GM13977 (cell line): ENCODE measurements at regions not wholly inside any gene's neighbourhood (a gene's known extent, or its start where the extent isn't known, plus 50 kb on each side); places are given as distances from the start of the nearest gene placed in this dataset.

Experiments
- DNase-seq: peaks from one replicate; pipeline ENCODE4 v3.0.0; 2012; ENCODE audit warnings: low spot score
- in situ Hi-C: fragments of 300-500 bp; cut with MboI; formaldehyde crosslinking; loops from one replicate; pipeline ENCODE4 v1.12.0; 2022; ENCODE audit warnings: low sequenced_read_pairs, low pct_unique_long_range_greater_than_20kb, mixed read lengths, inconsistent platforms; ENCODE audit not compliant: unreplicated experiment
- TF ChIP-seq, protein P1 (sequence below): IDR thresholded peaks from 2 replicates; pipeline ENCODE4 v1.5.1; 2012; ENCODE audit warnings: mild to moderate bottlenecking, control low read depth; ENCODE audit not compliant: insufficient read depth; ENCODE audit errors: extremely low read depth, missing control alignments

DNA sequence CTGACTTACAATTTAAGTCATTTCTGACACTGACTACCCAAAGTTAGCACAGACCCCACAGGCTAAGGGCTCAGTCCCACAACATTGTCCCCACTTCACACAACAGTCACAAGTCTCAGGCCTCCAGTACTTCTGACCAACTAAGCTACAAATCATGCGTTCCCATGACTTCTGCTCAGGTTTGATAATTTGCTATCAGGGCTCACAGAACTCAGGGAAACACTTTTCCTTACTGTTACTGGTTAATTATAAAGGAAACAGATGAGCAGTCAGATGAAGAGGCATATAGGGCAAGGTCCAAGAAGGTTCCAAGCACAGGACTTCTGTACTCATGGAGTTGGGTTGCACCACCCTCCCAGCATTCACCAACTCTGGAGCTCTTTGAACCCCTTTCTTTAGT lies 151.2 kb upstream of the TNR start:
- TF ChIP-seq, protein P1, sequence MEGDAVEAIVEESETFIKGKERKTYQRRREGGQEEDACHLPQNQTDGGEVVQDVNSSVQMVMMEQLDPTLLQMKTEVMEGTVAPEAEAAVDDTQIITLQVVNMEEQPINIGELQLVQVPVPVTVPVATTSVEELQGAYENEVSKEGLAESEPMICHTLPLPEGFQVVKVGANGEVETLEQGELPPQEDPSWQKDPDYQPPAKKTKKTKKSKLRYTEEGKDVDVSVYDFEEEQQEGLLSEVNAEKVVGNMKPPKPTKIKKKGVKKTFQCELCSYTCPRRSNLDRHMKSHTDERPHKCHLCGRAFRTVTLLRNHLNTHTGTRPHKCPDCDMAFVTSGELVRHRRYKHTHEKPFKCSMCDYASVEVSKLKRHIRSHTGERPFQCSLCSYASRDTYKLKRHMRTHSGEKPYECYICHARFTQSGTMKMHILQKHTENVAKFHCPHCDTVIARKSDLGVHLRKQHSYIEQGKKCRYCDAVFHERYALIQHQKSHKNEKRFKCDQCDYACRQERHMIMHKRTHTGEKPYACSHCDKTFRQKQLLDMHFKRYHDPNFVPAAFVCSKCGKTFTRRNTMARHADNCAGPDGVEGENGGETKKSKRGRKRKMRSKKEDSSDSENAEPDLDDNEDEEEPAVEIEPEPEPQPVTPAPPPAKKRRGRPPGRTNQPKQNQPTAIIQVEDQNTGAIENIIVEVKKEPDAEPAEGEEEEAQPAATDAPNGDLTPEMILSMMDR = no peak
- DNase-seq = no peak
- in situ Hi-C loops = no loop called here

DNA sequence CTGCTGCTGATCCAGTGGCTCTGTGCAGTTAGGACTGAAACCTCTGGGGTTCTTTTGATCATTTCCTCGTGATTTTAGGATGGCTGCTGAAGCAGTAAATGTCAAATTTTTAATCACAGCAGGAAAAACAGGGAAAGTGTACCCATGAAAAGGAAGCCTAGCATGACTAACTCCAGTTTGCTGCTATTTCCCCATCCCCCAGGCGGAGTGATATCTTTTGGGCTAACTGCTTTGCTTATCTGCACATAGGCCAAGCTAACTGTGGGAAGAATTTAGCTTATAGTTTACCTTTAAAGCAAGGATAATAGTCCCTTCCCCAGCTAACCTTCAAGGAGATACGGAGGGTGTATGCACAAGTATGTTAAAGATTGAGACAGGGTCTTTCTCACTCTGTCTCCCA lies 149.8 kb upstream of the TNR start:
- in situ Hi-C loops = no loop called here
- TF ChIP-seq, protein P1 = no peak
- DNase-seq = no peak

DNA sequence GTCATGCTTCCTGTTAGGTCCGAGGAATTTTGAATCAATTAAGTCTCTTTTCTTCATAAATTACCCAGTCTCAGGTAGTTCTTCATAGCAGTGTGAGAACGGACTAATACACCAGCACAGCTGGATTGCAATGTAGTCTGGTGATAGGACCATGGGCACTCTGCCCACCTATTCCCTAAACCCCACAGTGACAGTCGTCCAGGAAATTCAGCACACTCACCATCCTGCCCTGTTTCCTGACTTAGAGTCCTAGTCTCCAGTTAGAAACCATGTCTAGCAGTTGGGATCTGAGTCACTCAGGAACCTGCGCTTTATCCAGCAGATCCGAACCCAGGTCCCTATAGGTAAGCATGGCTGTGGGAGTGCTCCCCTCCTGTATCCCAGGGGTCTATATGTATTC lies 149.3 kb upstream of the TNR start:
- TF ChIP-seq, protein P1 = no peak
- in situ Hi-C loops = no loop called here
- no peak for DNase-seq

DNA sequence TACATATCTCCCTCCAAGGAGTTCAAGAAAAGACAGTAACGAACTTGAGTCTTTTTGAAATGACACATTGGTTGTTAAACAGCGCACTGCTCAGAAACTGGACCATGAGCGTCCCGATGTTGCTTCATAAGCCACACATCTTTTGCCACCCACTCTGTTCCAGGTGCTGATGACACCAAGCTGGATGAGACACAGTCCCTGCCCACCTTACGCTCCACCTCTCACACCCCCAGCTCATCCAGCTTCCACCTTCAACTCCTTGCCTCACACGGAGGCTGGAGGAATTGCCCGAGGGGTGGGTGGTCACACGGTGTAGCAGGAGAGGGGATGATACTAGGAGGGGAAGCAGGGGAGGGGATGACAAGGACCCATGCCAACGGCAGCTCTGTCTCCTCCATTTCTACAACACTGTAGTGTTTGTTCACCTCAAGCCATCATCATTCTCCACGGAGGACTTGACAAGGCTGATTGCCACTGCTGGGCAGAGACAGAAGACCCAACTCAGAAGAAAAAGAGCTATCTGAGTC lies 148.5 kb upstream of the TNR start:
- TF ChIP-seq, protein P1 = no peak

DNA sequence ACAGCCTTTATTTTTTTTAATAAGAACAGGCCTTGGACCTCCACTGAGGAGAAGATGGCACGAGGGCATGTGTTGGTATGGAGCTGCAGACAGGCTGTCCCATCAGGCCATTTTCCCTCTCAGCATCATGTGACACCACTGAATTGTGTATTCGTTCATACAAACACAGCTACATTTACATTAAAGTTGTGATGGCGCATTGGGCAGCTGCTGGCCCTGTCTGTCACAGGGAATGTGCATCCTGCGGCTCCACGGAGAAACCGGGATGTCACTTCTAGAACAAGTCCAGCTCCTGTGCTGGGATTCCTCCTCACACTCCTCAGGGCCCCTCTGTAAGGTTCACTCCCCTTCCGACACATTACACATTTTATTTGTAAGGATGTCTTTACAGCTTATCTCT lies 147.6 kb upstream of the TNR start:
- TF ChIP-seq, protein P1 = no peak
- in situ Hi-C loops = no loop called here
- DNase-seq = no peak

More for the DNA sequence above, 148.5 kb upstream of the TNR start:
- in situ Hi-C loops = no loop called here
- DNase-seq = no peak

DNA sequence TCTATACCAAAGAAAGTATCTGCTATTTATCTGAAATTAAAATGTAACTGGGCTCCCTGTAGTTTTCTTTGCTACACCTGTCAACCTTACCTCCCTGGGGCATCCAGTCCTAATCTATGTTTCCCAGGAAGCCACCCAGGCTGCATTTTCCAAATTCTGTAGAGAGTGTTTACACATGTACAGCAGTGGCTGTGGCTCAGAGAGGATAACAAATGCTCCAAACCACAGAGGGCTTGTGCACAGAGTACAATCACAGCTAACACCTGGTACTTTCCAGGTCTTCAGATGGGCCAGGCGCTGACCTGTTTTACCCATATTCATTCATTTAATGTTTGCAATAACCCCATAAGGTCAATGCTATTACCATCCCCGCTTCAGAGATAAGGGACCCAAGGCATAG lies 146.5 kb upstream of the TNR start:
- DNase-seq = no peak
- TF ChIP-seq, protein P1 = no peak
- in situ Hi-C loops = no loop called here

DNA sequence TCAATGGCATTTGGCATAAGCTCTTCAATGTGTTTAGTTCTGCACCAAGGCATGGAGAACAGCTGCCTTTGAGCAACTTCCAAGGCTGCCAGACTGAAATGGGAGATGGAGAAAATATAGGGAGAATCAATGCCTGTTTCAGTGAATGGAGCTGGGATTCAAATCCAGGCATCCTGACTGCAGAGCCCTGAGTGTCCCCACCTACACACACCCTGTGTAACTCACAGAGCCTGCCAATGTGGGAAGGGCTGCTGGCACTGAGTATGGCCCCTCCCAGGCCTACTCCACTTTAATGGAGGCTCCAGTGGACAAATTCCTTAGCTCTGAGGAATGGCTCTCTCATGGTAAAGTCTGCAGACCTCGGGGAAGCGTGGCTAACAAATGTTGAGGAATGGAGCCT lies 145.6 kb upstream of the TNR start:
- in situ Hi-C loops = no loop called here
- no peak for DNase-seq
- TF ChIP-seq, protein P1 = no peak
